ENCODE measurements at regions not wholly inside any gene's neighbourhood (a gene's known extent, or its start where the extent isn't known, plus 50 kb on each side); places are given as distances from the start of the nearest gene placed in this dataset.

DNA sequence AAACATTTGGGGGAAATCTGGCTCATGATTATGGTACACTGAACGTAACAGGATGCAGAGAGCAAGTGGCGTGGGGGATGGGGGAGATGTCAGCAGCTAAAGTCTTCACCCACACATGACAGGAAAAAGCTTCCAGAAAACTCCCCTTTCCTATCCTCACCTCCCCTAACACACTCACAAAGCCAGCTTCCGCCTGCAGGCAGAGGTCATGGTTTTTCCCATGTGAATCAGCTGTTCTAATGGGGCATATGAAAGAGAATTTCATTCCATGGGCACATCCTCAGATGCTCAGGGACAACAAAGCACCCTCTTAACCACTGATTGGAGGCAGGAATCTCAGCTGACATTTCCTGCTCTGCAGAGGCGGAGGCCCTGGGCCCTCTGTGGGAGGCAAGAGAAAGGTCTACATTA lies 129.1 kb downstream of the TSN start:
- H3K9ac ChIP-seq: no peak overlapping the region
- no peaks in the 10 kb centered on the region for H4K20me1 ChIP-seq
- H3K27ac ChIP-seq: no peak overlapping the region
- peaks cover 0 to 5% (median 0%) of the 10 kb centered on the region in 10 experiments; a peak in 1 of 20 replicates for H3K4me1 ChIP-seq
- no peak overlapping the region for H3K4me3 ChIP-seq
- H3K9me3 ChIP-seq (replicated peaks in 1 of 11): peaks cover 0 to 5% (median 2%) of the 10 kb centered on the region in 11 experiments; a peak in 5 of 22 replicates
- H3K36me3 ChIP-seq: no peaks in the 10 kb centered on the region
- no peaks in the 10 kb centered on the region for H3K27me3 ChIP-seq
- H3K4me2 ChIP-seq: no peak overlapping the region; a peak in 1 of 22 replicates
- TF ChIP-seq Cebpa-rat (IDR thresholded peaks at IDR 0.05): no peak

- Histone ChIP-seq H3K27ac (no peak overlapping the region), H3K9ac (no peak overlapping the region), H3K4me1 (peaks cover 0 to 5% (median 0%) of the 10 kb centered on the region in 10 experiments; a peak in 1 of 20 replicates), H3K27me3 (no peaks in the 10 kb centered on the region), H3K9me3 (replicated peaks in 1 of 11) (peaks cover 0 to 3% (median 0%) of the 10 kb centered on the region in 11 experiments; a peak in 1 of 22 replicates), H3K36me3 (no peaks in the 10 kb centered on the region), H3K4me3 (no peak overlapping the region), H3K4me2 (no peak overlapping the region), H4K20me1 (no peaks in the 10 kb centered on the region)
- TF ChIP-seq Cebpa-rat (IDR thresholded peaks at IDR 0.05): no peak
Observed at GRCh38 chr2:121886059-121886458, 130.6 kb downstream of the TSN start.

GRCh38 chr2:121887513-121888188 lies 132.2 kb downstream of the TSN start:
- no peak overlapping the region for H3K9ac ChIP-seq
- H3K4me3 ChIP-seq: no peak overlapping the region
- no peaks in the 10 kb centered on the region for H3K27me3 ChIP-seq
- H3K36me3 ChIP-seq: no peaks in the 10 kb centered on the region
- no peaks in the 10 kb centered on the region for H4K20me1 ChIP-seq
- no peak overlapping the region for H3K4me2 ChIP-seq
- H3K9me3 ChIP-seq (replicated peaks in 1 of 11): 0 out of 22 replicates have a peak, but pooled peaks cover 0 to 5% (median 0%) of the 10 kb centered on the region in 11 experiments
- no peak overlapping the region for H3K27ac ChIP-seq
- TF ChIP-seq Cebpa-rat (IDR thresholded peaks at IDR 0.05): no peak
- H3K4me1 ChIP-seq: peaks cover 0 to 5% (median 0%) of the 10 kb centered on the region in 10 experiments; a peak in 1 of 20 replicates

GRCh38 chr2:121888189-121888557 lies 132.7 kb downstream of the TSN start:
- no peaks in the 10 kb centered on the region for H3K27me3 ChIP-seq
- H3K4me1 ChIP-seq: peaks cover 0 to 5% (median 0%) of the 10 kb centered on the region in 10 experiments; a peak in 1 of 20 replicates
- H3K27ac ChIP-seq: no peak overlapping the region
- no peak for TF ChIP-seq Cebpa-rat (IDR thresholded peaks at IDR 0.05)
- no peak overlapping the region for H3K4me2 ChIP-seq
- H4K20me1 ChIP-seq: no peaks in the 10 kb centered on the region
- H3K9me3 ChIP-seq (replicated peaks in 1 of 11): 0 out of 22 replicates have a peak, but pooled peaks cover 0 to 5% (median 0%) of the 10 kb centered on the region in 11 experiments
- no peak overlapping the region for H3K4me3 ChIP-seq
- H3K9ac ChIP-seq: no peak overlapping the region
- no peaks in the 10 kb centered on the region for H3K36me3 ChIP-seq

- Histone ChIP-seq H4K20me1 (no peaks in the 10 kb centered on the region), H3K4me3 (no peak overlapping the region), H3K27me3 (no peaks in the 10 kb centered on the region), H3K9ac (no peak overlapping the region), H3K4me2 (no peak overlapping the region), H3K9me3 (replicated peaks in 1 of 11) (0 out of 22 replicates have a peak, but pooled peaks cover 0 to 5% (median 0%) of the 10 kb centered on the region in 11 experiments), H3K4me1 (no peaks in the 10 kb centered on the region), H3K27ac (no peak overlapping the region), H3K36me3 (no peaks in the 10 kb centered on the region)
- TF ChIP-seq Cebpa-rat (IDR thresholded peaks at IDR 0.05): no peak
Observed at GRCh38 chr2:121890041-121890440, 134.6 kb downstream of the TSN start.

GRCh38 chr2:121895723-121896571 lies 140.5 kb downstream of the TSN start:
- Histone ChIP-seq H3K27me3 (no peaks in the 10 kb centered on the region), H3K4me1 (no peaks in the 10 kb centered on the region), H3K36me3 (no peaks in the 10 kb centered on the region), H3K9ac (no peak overlapping the region), H3K27ac (no peak overlapping the region), H3K9me3 (replicated peaks in 1 of 11) (0 out of 22 replicates have a peak, but pooled peaks cover 0 to 5% (median 0%) of the 10 kb centered on the region in 11 experiments), H3K4me3 (no peak overlapping the region), H4K20me1 (no peaks in the 10 kb centered on the region), H3K4me2 (no peak overlapping the region)
- TF ChIP-seq Cebpa-rat (IDR thresholded peaks at IDR 0.05): no peak

GRCh38 chr2:121897335-121897970 lies 142.0 kb downstream of the TSN start:
- no peaks in the 10 kb centered on the region for H3K4me1 ChIP-seq
- H4K20me1 ChIP-seq: no peaks in the 10 kb centered on the region
- no peak overlapping the region for H3K4me2 ChIP-seq
- H3K4me3 ChIP-seq: no peak overlapping the region
- H3K27me3 ChIP-seq: no peaks in the 10 kb centered on the region
- no peaks in the 10 kb centered on the region for H3K9me3 ChIP-seq (replicated peaks in 1 of 11)
- H3K27ac ChIP-seq: no peak overlapping the region
- no peaks in the 10 kb centered on the region for H3K36me3 ChIP-seq
- no peak overlapping the region for H3K9ac ChIP-seq
- no peak for TF ChIP-seq Cebpa-rat (IDR thresholded peaks at IDR 0.05)

DNA sequence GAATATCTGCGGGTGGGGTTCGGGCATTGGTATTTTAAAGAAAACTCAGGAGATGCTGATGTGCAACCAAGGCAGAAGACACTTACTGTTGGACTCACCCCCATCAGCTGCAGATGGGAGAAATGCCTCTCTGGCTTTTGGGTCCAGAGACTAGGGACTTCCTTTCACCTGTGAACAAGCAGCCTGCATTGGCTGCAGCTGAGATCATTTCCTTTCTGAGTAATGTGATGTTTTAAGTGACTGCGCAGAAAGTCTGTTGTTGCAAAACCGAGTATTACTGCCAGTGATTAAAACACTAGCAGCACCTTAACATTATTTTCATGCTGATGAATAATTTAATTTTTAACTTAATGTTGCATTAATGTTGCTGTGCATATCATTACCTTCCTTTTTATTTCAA lies 143.0 kb downstream of the TSN start:
- Histone ChIP-seq H4K20me1 (no peaks in the 10 kb centered on the region), H3K27me3 (no peaks in the 10 kb centered on the region), H3K4me2 (no peak overlapping the region), H3K4me1 (no peaks in the 10 kb centered on the region), H3K9me3 (replicated peaks in 1 of 11) (no peaks in the 10 kb centered on the region), H3K4me3 (no peak overlapping the region), H3K27ac (no peak overlapping the region), H3K9ac (no peak overlapping the region), H3K36me3 (no peaks in the 10 kb centered on the region)
- TF ChIP-seq Cebpa-rat (IDR thresholded peaks at IDR 0.05): no peak

- TF ChIP-seq Cebpa-rat (IDR thresholded peaks at IDR 0.05): no peak
- Histone ChIP-seq H3K27me3 (no peaks in the 10 kb centered on the region), H3K4me3 (no peak overlapping the region), H4K20me1 (no peaks in the 10 kb centered on the region), H3K27ac (no peak overlapping the region), H3K4me1 (no peaks in the 10 kb centered on the region), H3K9ac (no peak overlapping the region), H3K9me3 (replicated peaks in 1 of 11) (no peaks in the 10 kb centered on the region), H3K36me3 (no peaks in the 10 kb centered on the region), H3K4me2 (no peak overlapping the region)
Observed at GRCh38 chr2:121900391-121900790, 144.9 kb downstream of the TSN start.

Data from BLaER1 treated with 17β-estradiol and CSF1 and Interleukin-3, amounts not matched to agents 10 nM and 100 nM (cell line).